ENCODE measurements at regions not wholly inside any gene's neighbourhood (a gene's known extent, or its start where the extent isn't known, plus 50 kb on each side); places are given as distances from the start of the nearest gene placed in this dataset.

DNA sequence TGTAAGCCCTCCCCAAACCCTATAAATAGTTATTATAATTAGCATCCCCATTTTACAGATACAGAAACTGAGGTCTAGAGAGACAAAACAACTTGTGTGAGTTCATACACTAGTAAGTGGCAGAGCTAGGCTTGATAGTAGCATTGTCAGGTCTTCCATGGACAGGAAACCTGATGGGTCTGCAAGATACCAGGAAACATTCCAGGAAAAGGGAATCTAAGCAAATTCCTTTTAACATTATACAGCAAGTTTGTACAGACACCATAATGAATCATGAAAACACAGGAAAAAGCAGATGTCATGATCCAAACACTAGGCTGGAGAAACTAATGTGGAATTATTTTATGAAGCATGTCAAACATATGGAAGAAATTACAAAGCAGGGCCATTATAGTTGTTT, 89.1 kb upstream of the KCNK2 start:
- H3K4me2 ChIP-seq (ENCODE audit: low read length) = no peak overlapping the region
- no peak overlapping the region for H3K4me3 ChIP-seq (ENCODE audit: low read length)
- H3K9ac ChIP-seq (ENCODE audit: low read length) = no peak overlapping the region
- no peaks in the 10 kb centered on the region for H3K9me3 ChIP-seq (ENCODE audit: insufficient read depth, low read length)
- no peaks in the 10 kb centered on the region for H3K36me3 ChIP-seq (replicated peaks; ENCODE audit: low read depth, low read length)
- H3K27me3 ChIP-seq (ENCODE audit: low read depth, low read length) = no peaks in the 10 kb centered on the region
- H2AFZ ChIP-seq (ENCODE audit: low read depth, low read length) = no peak overlapping the region
- TF ChIP-seq, protein P1, sequence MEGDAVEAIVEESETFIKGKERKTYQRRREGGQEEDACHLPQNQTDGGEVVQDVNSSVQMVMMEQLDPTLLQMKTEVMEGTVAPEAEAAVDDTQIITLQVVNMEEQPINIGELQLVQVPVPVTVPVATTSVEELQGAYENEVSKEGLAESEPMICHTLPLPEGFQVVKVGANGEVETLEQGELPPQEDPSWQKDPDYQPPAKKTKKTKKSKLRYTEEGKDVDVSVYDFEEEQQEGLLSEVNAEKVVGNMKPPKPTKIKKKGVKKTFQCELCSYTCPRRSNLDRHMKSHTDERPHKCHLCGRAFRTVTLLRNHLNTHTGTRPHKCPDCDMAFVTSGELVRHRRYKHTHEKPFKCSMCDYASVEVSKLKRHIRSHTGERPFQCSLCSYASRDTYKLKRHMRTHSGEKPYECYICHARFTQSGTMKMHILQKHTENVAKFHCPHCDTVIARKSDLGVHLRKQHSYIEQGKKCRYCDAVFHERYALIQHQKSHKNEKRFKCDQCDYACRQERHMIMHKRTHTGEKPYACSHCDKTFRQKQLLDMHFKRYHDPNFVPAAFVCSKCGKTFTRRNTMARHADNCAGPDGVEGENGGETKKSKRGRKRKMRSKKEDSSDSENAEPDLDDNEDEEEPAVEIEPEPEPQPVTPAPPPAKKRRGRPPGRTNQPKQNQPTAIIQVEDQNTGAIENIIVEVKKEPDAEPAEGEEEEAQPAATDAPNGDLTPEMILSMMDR (IDR thresholded peaks at IDR 0.05; ENCODE audit: low read depth, low read length) = no peak
- TF ChIP-seq EZH2phosphoT487 (IDR thresholded peaks at IDR 0.05; ENCODE audit: low read depth) = no peak
- H3K4me1 ChIP-seq (ENCODE audit: low read length) = no peaks in the 10 kb centered on the region
- no peaks in the 10 kb centered on the region for H4K20me1 ChIP-seq (ENCODE audit: insufficient read depth, low read length)
- H3K79me2 ChIP-seq (ENCODE audit: low read length) = no peaks in the 10 kb centered on the region
- H3K27ac ChIP-seq (ENCODE audit: low read length) = no peak overlapping the region

DNA sequence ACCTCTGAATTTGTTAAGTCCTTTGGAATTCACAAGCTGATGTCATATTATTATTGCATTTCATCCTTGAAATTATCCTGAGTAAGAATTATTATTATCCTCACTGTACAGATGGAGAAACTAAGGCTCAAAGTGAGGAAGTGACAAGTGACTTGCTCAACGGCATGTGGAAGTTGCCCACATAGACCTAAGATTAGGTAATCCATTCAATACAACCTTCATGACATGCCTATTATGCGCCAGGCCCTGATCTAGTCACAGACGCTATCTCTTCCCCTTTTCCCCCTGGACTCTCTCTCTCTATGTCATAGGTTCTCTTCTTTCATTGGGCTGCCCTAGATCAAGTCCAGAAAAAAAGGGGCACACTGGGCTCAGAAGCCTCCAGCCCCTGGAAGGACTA, 84.9 kb upstream of the KCNK2 start:
- Histone ChIP-seq H3K79me2 (ENCODE audit: low read length) (no peaks in the 10 kb centered on the region), H3K9me3 (ENCODE audit: insufficient read depth, low read length) (no peaks in the 10 kb centered on the region), H3K4me1 (ENCODE audit: low read length) (peaks cover 5% of the 10 kb centered on the region; the same call in 1 of the 2 replicates), H4K20me1 (ENCODE audit: insufficient read depth, low read length) (no peaks in the 10 kb centered on the region), H3K36me3 (replicated peaks; ENCODE audit: low read depth, low read length) (no peaks in the 10 kb centered on the region), H3K27ac (ENCODE audit: low read length) (no peak overlapping the region), H2AFZ (ENCODE audit: low read depth, low read length) (no peak overlapping the region), H3K27me3 (ENCODE audit: low read depth, low read length) (no peaks in the 10 kb centered on the region), H3K4me3 (ENCODE audit: low read length) (no peak overlapping the region), H3K4me2 (ENCODE audit: low read length) (no peak overlapping the region), H3K9ac (ENCODE audit: low read length) (no peak overlapping the region)
- TF ChIP-seq EZH2phosphoT487 (IDR thresholded peaks at IDR 0.05; ENCODE audit: low read depth) = no peak
- TF ChIP-seq, protein P1 (IDR thresholded peaks at IDR 0.05; ENCODE audit: low read depth, low read length) = no peak

DNA sequence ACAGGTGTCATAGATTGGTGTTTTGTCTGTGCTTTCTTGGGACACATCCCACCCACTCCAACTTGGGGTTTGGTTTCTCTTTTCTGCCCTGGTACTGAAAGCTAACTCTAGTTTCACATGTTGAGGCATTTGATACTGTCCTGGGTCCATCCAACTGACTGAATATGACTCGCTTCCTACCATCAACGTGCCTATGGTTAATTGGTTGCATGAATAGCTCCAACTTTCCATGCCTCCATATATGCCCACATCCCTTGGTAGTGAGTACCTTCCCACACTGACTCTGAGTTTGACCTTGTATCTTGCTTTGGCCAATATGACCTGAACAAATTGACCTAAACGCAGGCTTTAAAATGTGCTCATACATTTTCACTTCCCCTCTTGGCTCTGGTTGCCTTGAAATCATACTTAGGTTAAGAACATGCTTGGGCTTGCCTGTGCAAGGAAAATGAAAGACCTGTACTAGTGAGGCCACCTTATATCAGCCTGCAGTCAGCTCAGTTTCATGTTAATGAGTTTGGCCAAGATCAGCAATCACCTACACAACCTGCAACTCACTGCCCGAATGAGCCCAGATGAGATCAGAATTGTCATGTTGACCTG, 81.0 kb upstream of the KCNK2 start:
- peaks cover 5% of the 10 kb centered on the region; the same call in 1 of the 2 replicates for H3K4me1 ChIP-seq (ENCODE audit: low read length)
- H3K27me3 ChIP-seq (ENCODE audit: low read depth, low read length) = no peaks in the 10 kb centered on the region; the same call in 1 of the 2 replicates
- no peak overlapping the region for H3K4me2 ChIP-seq (ENCODE audit: low read length)
- no peaks in the 10 kb centered on the region for H4K20me1 ChIP-seq (ENCODE audit: insufficient read depth, low read length)
- no peak overlapping the region for H2AFZ ChIP-seq (ENCODE audit: low read depth, low read length)
- no peaks in the 10 kb centered on the region for H3K79me2 ChIP-seq (ENCODE audit: low read length)
- TF ChIP-seq EZH2phosphoT487 (IDR thresholded peaks at IDR 0.05; ENCODE audit: low read depth) = no peak
- TF ChIP-seq, protein P1 (IDR thresholded peaks at IDR 0.05; ENCODE audit: low read depth, low read length) = no peak
- H3K36me3 ChIP-seq (replicated peaks; ENCODE audit: low read depth, low read length) = no peaks in the 10 kb centered on the region
- H3K9ac ChIP-seq (ENCODE audit: low read length) = no peak overlapping the region
- H3K9me3 ChIP-seq (ENCODE audit: insufficient read depth, low read length) = no peaks in the 10 kb centered on the region
- no peak overlapping the region for H3K27ac ChIP-seq (ENCODE audit: low read length)
- H3K4me3 ChIP-seq (ENCODE audit: low read length) = no peak overlapping the region

DNA sequence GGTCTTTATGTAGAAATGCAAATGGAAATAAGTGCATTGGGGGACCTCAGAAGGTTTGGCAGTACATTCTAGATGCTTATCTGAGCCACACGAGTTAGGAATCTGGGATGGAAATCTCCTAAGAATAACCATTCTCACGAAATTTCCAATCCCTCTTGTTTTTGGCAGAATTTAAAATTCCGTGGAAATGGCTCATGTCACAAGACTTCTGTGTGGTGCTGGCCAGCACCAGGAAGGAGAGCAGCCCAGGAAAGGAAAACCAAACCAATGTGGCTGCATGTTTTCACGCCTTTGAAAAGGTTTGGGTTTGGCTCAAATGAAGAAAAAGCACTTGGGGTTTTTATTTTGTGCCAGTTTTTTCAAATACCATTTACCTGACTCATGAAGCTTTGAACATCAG, 80.1 kb upstream of the KCNK2 start:
- H3K27ac ChIP-seq (ENCODE audit: low read length) = no peak overlapping the region
- no peak overlapping the region for H3K9ac ChIP-seq (ENCODE audit: low read length)
- no peaks in the 10 kb centered on the region; the same call in 1 of the 2 replicates for H3K27me3 ChIP-seq (ENCODE audit: low read depth, low read length)
- no peak overlapping the region for H2AFZ ChIP-seq (ENCODE audit: low read depth, low read length)
- no peaks in the 10 kb centered on the region for H4K20me1 ChIP-seq (ENCODE audit: insufficient read depth, low read length)
- no peaks in the 10 kb centered on the region for H3K9me3 ChIP-seq (ENCODE audit: insufficient read depth, low read length)
- peaks cover 5% of the 10 kb centered on the region; the same call in 1 of the 2 replicates for H3K4me1 ChIP-seq (ENCODE audit: low read length)
- no peaks in the 10 kb centered on the region for H3K36me3 ChIP-seq (replicated peaks; ENCODE audit: low read depth, low read length)
- no peaks in the 10 kb centered on the region for H3K79me2 ChIP-seq (ENCODE audit: low read length)
- H3K4me2 ChIP-seq (ENCODE audit: low read length) = no peak overlapping the region
- no peak overlapping the region for H3K4me3 ChIP-seq (ENCODE audit: low read length)
- TF ChIP-seq EZH2phosphoT487 (IDR thresholded peaks at IDR 0.05; ENCODE audit: low read depth) = no peak
- TF ChIP-seq, protein P1 (IDR thresholded peaks at IDR 0.05; ENCODE audit: low read depth, low read length) = no peak

Data from OCI-LY3 (cell line).